ENCODE measurements at regions not wholly inside any gene's neighbourhood (a gene's known extent, or its start where the extent isn't known, plus 50 kb on each side); places are given as distances from the start of the nearest gene placed in this dataset.

DNA sequence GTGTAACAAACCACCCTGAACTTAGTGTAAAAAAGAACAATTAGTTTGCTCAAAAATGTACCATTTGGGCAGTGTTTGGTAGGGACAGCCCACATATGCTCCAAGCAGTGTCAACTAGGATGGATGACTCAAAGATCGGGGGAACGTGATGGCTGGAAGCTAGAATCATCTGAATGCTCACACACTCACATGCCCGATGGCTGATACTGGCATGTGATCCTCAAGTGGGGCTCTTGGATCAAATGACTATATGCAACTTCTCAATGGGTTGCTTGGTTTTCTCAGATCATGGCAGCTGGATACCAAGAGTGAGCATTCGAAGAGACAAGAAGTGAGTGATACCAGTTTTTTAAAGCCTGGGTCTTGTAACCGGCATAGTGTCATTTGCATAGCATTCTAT, 335.9 kb upstream of the KCNMB2 start:
- TF ChIP-seq CTCF (conservative IDR thresholded peaks at IDR 0.05 in 1 of 2, IDR thresholded peaks at IDR 0.05 in 1 of 2; ENCODE audit: extremely low read depth in 1 of 2, insufficient read depth in 1 of 2, low read depth in 1 of 2, low read length in 2 of 2): no peak
- no peak for TF ChIP-seq EZH2 (IDR thresholded peaks at IDR 0.05; ENCODE audit: borderline replicate concordance, low read length)

All from mammary epithelial cell (primary cell).